ENCODE measurements at regions not wholly inside any gene's neighbourhood (a gene's known extent, or its start where the extent isn't known, plus 50 kb on each side); places are given as distances from the start of the nearest gene placed in this dataset.

DNA sequence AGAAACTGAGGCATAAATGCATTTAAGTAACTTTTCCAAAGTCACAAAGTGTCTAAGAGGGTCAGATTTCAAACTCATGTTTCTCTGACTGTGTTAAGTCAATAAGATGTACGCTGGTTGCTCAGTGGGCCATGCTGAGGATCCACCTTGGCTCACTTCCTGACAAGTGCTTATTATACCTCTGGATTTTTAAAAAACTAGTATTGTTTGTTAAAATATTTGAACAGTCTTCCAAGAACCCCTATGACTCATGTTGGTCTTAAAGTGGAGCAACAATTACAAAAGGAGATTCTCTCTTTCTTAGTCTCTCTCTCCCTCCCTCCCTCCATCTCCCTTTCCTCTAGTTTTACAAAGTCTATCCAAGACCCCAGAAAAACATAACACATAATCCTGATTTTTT is 1050.2 kb downstream of the AGBL1 start:
- no peaks in the 10 kb centered on the region for H3K9me3 ChIP-seq
- ATAC-seq (no peak), DNase-seq (no peak)
- H3K4me1 ChIP-seq = no peaks in the 10 kb centered on the region
- intact Hi-C loops (cut with DNase I) = no loop called here
- H3K4me3 ChIP-seq = no peak overlapping the region
- H3K27me3 ChIP-seq = no peaks in the 10 kb centered on the region
- H3K27ac ChIP-seq = no peak overlapping the region
- TF ChIP-seq, protein P1, sequence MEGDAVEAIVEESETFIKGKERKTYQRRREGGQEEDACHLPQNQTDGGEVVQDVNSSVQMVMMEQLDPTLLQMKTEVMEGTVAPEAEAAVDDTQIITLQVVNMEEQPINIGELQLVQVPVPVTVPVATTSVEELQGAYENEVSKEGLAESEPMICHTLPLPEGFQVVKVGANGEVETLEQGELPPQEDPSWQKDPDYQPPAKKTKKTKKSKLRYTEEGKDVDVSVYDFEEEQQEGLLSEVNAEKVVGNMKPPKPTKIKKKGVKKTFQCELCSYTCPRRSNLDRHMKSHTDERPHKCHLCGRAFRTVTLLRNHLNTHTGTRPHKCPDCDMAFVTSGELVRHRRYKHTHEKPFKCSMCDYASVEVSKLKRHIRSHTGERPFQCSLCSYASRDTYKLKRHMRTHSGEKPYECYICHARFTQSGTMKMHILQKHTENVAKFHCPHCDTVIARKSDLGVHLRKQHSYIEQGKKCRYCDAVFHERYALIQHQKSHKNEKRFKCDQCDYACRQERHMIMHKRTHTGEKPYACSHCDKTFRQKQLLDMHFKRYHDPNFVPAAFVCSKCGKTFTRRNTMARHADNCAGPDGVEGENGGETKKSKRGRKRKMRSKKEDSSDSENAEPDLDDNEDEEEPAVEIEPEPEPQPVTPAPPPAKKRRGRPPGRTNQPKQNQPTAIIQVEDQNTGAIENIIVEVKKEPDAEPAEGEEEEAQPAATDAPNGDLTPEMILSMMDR (IDR thresholded peaks at IDR 0.05) = no peak
- no peaks in the 10 kb centered on the region for H3K36me3 ChIP-seq

DNA sequence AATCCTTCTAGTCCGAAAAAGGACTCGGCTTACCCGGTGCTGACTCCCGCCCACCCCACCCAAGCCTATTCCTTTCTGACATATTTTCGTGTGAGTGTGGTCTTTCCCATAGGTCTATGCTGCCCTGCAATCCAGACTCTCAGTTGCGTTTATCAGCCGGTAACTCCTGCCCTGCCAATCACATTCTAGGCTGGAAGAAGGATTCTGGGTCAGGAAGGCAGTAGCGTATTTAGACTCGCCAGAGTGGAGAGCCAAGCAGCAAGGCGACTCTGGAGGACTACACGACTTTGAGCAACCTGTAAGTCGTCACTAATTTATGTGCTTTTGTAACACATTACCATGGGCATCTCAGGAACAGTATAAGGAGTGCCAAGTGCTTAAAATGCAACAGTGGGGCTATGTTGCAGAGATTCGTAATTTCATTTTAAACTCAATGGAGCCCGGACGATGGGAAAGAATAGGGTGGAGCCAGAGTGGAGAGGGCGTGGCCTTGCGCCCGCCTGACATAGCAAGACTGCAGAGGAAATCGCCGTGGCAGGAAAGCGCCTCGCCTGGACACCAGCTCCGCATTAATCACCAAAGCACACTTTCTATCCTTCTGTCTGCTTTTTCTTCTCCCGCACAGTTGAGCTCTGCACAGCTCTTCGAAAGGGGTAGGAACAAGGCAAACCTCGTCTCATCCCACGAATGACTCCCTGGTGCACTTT is 1044.2 kb downstream of the AGBL1 start:
- TF ChIP-seq, protein P1 (IDR thresholded peaks at IDR 0.05) = no peak
- H3K27me3 ChIP-seq = no peaks in the 10 kb centered on the region
- ATAC-seq (no peak), DNase-seq (no peak)
- intact Hi-C loops (cut with DNase I) = no loop called here
- no peaks in the 10 kb centered on the region for H3K36me3 ChIP-seq
- no peak overlapping the region for H3K27ac ChIP-seq
- no peaks in the 10 kb centered on the region for H3K9me3 ChIP-seq
- no peak overlapping the region for H3K4me3 ChIP-seq
- no peaks in the 10 kb centered on the region for H3K4me1 ChIP-seq

DNA sequence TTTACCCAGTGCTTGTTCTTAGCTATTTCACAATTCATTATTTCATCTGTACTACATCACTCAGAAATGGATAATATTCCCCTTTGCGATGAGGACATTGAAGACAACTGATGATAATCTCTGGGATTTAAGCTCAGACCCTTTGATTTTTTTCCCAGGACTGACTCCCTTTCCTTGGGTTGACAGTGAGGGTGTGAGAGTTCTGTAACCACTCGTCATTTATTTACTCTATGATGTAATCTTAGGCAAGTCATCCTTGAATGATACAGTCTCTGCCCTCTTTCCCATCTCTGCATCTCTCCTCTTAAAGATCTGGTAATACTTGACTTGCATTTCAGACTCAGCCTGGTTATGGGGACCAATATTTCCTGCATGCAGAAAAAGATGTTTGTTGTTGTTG is 1041.7 kb downstream of the AGBL1 start:
- TF ChIP-seq, protein P1 (IDR thresholded peaks at IDR 0.05) = no peak
- Histone ChIP-seq H3K9me3 (no peaks in the 10 kb centered on the region), H3K27me3 (no peaks in the 10 kb centered on the region), H3K4me1 (no peaks in the 10 kb centered on the region), H3K36me3 (no peaks in the 10 kb centered on the region), H3K4me3 (no peak overlapping the region), H3K27ac (no peak overlapping the region)
- ATAC-seq (no peak), DNase-seq (no peak)
- intact Hi-C loops (cut with DNase I) = no loop called here

DNA sequence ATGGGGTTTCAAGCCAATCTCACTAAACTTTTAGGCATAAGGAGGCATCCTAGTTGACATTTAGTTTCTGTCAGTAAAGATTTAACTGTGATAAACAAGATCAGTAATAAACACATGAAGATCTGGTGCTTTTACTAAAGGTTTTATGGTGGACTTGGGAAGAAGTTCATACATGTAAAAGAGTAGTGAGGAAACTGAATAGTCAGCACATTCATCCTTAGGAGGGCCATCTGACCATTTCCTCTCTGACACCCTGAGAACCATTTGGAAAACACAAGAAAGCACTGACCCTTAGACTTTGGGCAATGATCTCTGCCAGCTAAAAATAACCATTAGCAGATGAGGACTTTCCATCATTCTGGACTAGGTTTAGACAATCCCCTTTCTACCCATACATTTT is 1040.9 kb downstream of the AGBL1 start:
- Histone ChIP-seq H3K9me3 (no peaks in the 10 kb centered on the region), H3K4me3 (no peak overlapping the region), H3K27ac (no peak overlapping the region), H3K36me3 (no peaks in the 10 kb centered on the region), H3K27me3 (no peaks in the 10 kb centered on the region), H3K4me1 (no peaks in the 10 kb centered on the region)
- intact Hi-C loops (cut with DNase I) = no loop called here
- DNase-seq = no peak
- TF ChIP-seq, protein P1 (IDR thresholded peaks at IDR 0.05) = no peak
- ATAC-seq = no peak

DNA sequence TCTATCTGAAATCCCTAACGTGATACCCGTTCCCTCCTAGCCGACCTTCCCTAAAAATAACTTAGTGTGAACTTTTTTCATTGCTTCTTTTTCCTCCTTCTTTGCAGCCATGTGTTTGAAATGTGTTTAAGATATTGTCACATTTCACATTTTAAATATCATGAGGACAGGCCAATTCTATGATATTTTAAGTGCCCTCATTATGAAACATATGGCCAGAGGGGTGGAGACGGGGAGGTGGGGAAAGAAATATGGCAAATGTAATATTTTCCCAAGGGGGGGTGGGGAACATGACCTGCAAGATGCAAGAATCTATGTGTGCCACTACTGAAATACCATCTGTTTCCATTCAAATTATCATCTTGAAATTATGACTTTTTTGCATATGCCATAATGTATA is 1039.2 kb downstream of the AGBL1 start:
- H3K36me3 ChIP-seq = no peaks in the 10 kb centered on the region
- no peak for ATAC-seq
- TF ChIP-seq, protein P1 (IDR thresholded peaks at IDR 0.05) = no peak
- intact Hi-C loops (cut with DNase I) = no loop called here
- no peaks in the 10 kb centered on the region for H3K27me3 ChIP-seq
- DNase-seq = no peak
- no peaks in the 10 kb centered on the region for H3K9me3 ChIP-seq
- no peaks in the 10 kb centered on the region for H3K4me1 ChIP-seq
- H3K27ac ChIP-seq = no peak overlapping the region
- no peak overlapping the region for H3K4me3 ChIP-seq

DNA sequence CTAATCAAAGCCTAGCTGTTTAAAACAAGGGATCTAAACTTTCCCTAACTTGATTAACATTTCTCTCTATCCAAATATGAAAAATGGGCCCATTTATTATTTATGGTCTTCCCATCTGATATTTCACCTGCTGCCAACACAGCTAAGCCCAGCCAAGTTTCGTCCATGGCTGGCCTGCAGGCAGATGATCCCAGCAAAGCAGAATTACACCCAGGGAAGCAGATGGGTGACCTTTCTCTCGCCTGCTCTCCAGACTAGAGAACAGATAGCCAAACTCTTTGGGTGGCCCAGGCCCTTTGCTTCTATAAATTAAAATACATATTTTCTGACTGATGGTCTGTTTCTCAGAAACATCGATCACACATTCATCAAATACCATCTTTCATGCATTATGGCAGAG is 1038.8 kb downstream of the AGBL1 start:
- Histone ChIP-seq H3K4me1 (no peaks in the 10 kb centered on the region), H3K36me3 (no peaks in the 10 kb centered on the region), H3K27me3 (no peaks in the 10 kb centered on the region), H3K4me3 (no peak overlapping the region), H3K9me3 (no peaks in the 10 kb centered on the region), H3K27ac (no peak overlapping the region)
- DNase-seq (no peak), ATAC-seq (no peak)
- intact Hi-C loops (cut with DNase I) = no loop called here
- TF ChIP-seq, protein P1 (IDR thresholded peaks at IDR 0.05) = no peak
